ENCODE measurements at regions not wholly inside any gene's neighbourhood (a gene's known extent, or its start where the extent isn't known, plus 50 kb on each side); places are given as distances from the start of the nearest gene placed in this dataset.

GRCh38 chr9:28101509-28101908 is 528.2 kb upstream of the C9orf72 start:
- no peaks in the 10 kb centered on the region for H3K36me3 ChIP-seq (ENCODE audit: control insufficient read depth in 2 of 2, insufficient read depth in 1 of 2, low read length in 2 of 2)
- no peaks in the 10 kb centered on the region for H3K9me3 ChIP-seq (ENCODE audit: control insufficient read depth, insufficient read depth, low read depth, low read length)
- TF ChIP-seq ZFP37 (tag by site-specific recombination; IDR thresholded peaks at IDR 0.05), result no peak
- TF ChIP-seq ZEB2 (tag by site-specific recombination; IDR thresholded peaks at IDR 0.05), result no peak
- no peak for TF ChIP-seq ZNF146 (tag by site-specific recombination; IDR thresholded peaks at IDR 0.05)
- no peak for TF ChIP-seq GFI1B (tag by site-specific recombination; IDR thresholded peaks at IDR 0.05)
- TF ChIP-seq ZNF513 (tag by site-specific recombination; IDR thresholded peaks at IDR 0.05), result no peak
- TF ChIP-seq GLIS2 (tag by site-specific recombination; IDR thresholded peaks at IDR 0.05), result no peak
- TF ChIP-seq ZIC2 (tag by site-specific recombination; IDR thresholded peaks at IDR 0.05), result no peak
- TF ChIP-seq ZNF596 (tag by site-specific recombination; IDR thresholded peaks at IDR 0.05), result no peak
- TF ChIP-seq GLIS1 (tag by site-specific recombination; IDR thresholded peaks at IDR 0.05), result no peak
- TF ChIP-seq ZNF549 (tag by site-specific recombination; IDR thresholded peaks at IDR 0.05), result no peak
- no peak for TF ChIP-seq ZBTB49 (tag by site-specific recombination; IDR thresholded peaks at IDR 0.05; ENCODE audit: low read depth)
- TF ChIP-seq ZNF529 (tag by site-specific recombination; IDR thresholded peaks at IDR 0.05; ENCODE audit: insufficient replicate concordance), result no peak
- no peak for TF ChIP-seq GLI4 (tag by site-specific recombination; IDR thresholded peaks at IDR 0.05)
- H3K27ac ChIP-seq (ENCODE audit: extremely low read depth, low read depth, low read length), result no peak overlapping the region
- no peaks in the 10 kb centered on the region for H3K4me1 ChIP-seq (ENCODE audit: control insufficient read depth, insufficient read depth, low read length)
- ChIA-PET POLR2A (no interaction called here), CTCF (no interaction called here)
- no peak overlapping the region for H3K4me3 ChIP-seq (ENCODE audit: low read depth, low read length)

GRCh38 chr9:28105001-28105400 is 531.7 kb upstream of the C9orf72 start:
- CTCF ChIA-PET, result interaction anchor here (0.8 kb wide), 1 partner anchor 364 kb away, joined by 5 read pairs; no protein-coding TSS in a partner anchor
- Histone ChIP-seq H3K9me3 (ENCODE audit: control insufficient read depth, insufficient read depth, low read depth, low read length) (no peaks in the 10 kb centered on the region), H3K27ac (ENCODE audit: extremely low read depth, low read depth, low read length) (no peak overlapping the region), H3K36me3 (ENCODE audit: control insufficient read depth in 2 of 2, insufficient read depth in 1 of 2, low read length in 2 of 2) (no peaks in the 10 kb centered on the region), H3K4me3 (ENCODE audit: low read depth, low read length) (no peak overlapping the region), H3K4me1 (ENCODE audit: control insufficient read depth, insufficient read depth, low read length) (no peaks in the 10 kb centered on the region)
- no peak for TF ChIP-seq ZNF18 (tag by site-specific recombination; IDR thresholded peaks at IDR 0.05)
- TF ChIP-seq ZNF654 (tag by site-specific recombination; IDR thresholded peaks at IDR 0.05; ENCODE audit: low read depth), result no peak
- no peak for TF ChIP-seq ZNF843 (tag by site-specific recombination; IDR thresholded peaks at IDR 0.05)
- no peak for TF ChIP-seq ZNF140 (tag by site-specific recombination; IDR thresholded peaks at IDR 0.05)
- TF ChIP-seq MEIS1 (CRISPR knock-in tag; IDR thresholded peaks at IDR 0.05; ENCODE audit: borderline replicate concordance), result no peak
- no peak for TF ChIP-seq KLF7 (tag by site-specific recombination; IDR thresholded peaks at IDR 0.05; ENCODE audit: borderline replicate concordance)
- POLR2A ChIA-PET, result no interaction called here

Data from HEK293 (cell line).